8988T (cell line): ENCODE measurements at regions not wholly inside any gene's neighbourhood (a gene's known extent, or its start where the extent isn't known, plus 50 kb on each side); places are given as distances from the start of the nearest gene placed in this dataset.

Source experiments
- DNase-seq: peaks from one replicate; pipeline ENCODE4 v3.0.0; 2011

DNA sequence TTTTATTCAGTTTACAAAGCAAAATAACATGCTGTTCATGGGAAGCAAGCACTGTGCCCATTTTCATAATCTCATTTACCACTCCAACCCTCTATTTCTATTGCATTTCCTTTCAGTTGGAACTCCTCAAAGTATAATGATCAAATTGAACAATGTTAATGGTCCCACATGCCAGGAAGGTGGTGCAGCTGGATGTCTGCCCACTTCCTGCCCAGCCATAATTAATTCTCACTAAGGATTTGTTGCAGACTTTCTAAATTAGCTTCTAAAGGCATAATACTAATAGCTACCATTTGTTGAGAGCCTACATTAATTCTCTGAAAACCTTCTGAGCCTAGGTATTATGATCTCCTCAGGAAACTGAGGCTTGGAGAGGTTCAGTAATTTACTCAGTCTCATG is 316.1 kb upstream of the TPM1 start:
- DNase-seq, result no peak

DNA sequence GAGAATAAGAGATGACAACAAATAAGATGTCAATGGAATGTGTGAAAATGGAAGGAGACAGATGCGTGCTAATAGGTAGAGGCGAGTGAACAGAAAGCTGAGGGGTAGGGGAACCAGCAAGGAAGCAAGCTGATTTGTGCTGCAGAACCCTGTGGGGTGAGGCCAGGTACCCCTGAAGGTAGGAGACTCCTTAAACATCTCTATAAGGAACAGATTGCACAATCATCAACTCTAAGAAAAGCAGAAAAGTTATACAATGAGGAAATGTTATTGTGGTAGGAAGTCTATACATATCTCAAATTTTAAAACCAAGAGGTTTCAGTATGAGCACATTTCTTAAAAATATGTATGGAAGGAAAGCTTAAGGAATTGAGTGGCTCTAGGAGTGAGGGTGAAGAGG is 315.0 kb upstream of the TPM1 start:
- no peak for DNase-seq

DNA sequence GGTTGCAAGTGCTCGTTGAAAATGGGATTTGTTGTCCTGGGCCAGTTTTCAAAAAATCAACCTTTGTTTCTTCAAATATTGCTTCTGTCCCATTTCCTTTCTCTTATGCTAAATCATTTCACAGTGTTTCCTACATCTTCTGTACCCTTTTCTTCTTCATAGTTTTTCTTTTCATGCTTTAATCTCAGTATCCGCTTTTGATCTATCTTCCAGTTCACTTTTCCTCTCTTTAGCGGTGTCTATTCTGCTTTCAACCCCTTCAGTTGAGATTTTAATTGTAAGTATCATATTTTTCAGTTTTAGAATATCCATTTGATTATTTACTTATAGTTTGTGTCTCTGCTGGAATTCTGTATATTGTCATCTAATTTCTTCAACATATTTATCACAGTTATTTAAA is 311.7 kb upstream of the TPM1 start:
- no peak for DNase-seq

- no peak for DNase-seq
Measured at GRCh38 chr15:62732078-62732477, 310.5 kb upstream of the TPM1 start.

- no peak for DNase-seq
Measured at GRCh38 chr15:62734706-62735105, 307.8 kb upstream of the TPM1 start.

GRCh38 chr15:62736756-62737155 is 305.8 kb upstream of the TPM1 start:
- DNase-seq, result no peak

GRCh38 chr15:62737551-62737950 is 305.0 kb upstream of the TPM1 start:
- DNase-seq, result no peak

GRCh38 chr15:62739082-62739481 is 303.5 kb upstream of the TPM1 start:
- no peak for DNase-seq

GRCh38 chr15:62739507-62739906 is 303.0 kb upstream of the TPM1 start:
- DNase-seq, result no peak

DNA sequence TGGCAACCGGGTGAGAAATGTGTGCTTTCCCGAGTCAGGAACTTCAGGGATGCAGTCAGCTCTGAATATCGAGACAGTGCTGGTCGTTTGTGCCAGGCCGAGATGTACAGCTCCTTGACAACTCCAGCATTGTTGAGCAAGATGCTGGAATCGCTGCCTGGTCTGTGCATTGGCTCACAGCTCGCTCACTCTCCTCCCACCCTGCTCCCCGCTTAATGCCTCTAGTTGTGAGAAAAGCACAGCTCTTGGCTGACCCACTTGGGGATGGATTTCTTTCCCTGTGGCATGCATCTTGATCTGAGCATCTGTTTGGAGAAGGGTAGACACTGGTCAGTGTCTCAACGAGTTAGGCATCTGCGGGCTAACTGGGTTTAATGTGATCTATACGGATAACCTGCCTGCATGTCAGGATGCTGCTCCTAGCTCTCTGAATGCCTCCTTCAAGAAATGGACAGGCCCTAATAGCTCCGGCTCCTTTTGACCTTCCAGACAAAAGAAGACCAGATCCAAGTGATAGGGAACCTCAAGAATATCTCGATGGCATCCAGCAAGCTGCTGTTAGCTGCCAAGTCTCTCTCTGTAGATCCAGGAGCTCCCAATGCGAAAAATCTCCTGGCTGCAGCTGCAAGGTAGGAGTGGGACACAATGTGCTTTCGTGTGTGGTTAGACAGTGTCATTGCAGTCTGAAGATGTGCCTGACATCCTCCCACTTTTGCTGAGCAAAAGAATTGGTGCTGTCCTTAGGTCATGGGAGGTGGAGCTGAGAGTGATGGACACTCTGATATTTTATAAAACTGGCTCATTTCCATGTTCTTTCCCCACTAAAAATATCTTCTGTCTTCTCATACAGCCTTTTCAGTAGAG is 302.2 kb upstream of the TPM1 start:
- DNase-seq, result no peak

- no peak for DNase-seq
Measured at GRCh38 chr15:62741106-62741505, 301.4 kb upstream of the TPM1 start.

- no peak for DNase-seq
Measured at GRCh38 chr15:62742409-62743171, 300.0 kb upstream of the TPM1 start.

DNA sequence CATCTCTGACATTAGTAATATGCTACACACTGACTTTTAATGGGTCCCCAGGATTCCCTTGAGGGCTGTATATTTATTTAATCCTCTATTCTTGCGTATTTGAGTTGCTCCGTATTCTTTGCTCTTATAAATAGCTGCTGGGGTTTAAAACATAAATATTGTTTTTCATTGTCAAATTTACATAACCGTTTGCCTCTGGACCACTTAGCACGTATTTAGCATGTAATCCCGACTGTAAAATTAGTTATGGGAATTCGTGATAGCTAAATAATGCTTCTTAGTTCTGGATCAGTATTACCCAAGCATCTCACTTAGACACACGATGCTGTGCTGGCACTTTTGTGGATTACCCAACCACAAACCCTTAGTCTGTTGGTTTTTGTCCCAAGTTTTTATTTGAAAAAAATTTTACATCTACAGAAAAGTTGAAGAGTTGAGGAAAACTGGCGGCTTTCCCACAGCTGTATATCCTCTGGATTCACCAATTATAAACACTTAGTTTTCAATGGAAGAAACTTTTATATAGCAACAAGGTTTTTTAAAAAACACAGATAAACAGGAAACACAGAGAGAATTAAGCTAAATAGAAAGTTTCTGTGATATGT is 296.8 kb upstream of the TPM1 start:
- DNase-seq, result no peak

DNA sequence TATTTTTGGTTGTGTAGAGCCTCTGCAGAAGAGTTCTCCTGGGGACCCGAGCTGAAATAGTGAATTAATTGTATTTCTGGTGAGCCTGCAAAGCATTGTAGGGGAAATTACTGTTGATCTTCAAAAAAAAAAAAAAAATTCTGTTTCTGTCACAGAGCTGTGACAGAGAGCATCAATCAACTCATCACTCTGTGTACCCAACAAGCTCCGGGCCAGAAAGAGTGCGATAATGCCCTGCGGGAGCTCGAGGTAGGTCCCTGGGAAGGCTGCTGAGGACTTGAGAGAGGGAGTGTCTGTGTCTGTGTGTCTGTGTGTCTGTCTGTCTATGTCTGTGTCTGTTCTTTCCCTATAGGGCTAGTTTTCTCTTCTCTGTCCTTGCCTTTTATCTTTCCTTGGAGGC is 294.4 kb upstream of the TPM1 start:
- no peak for DNase-seq

GRCh38 chr15:62749036-62749815 is 293.3 kb upstream of the TPM1 start:
- DNase-seq, result no peak

GRCh38 chr15:62750471-62750870 is 292.1 kb upstream of the TPM1 start:
- DNase-seq, result no peak

- DNase-seq, result no peak
Measured at GRCh38 chr15:62752657-62753517, 289.7 kb upstream of the TPM1 start.

- no peak for DNase-seq
Measured at GRCh38 chr15:62753518-62754221, 288.9 kb upstream of the TPM1 start.

GRCh38 chr15:62756326-62756994 is 286.1 kb upstream of the TPM1 start:
- no peak for DNase-seq

- no peak for DNase-seq
Measured at GRCh38 chr15:62756995-62757360, 285.6 kb upstream of the TPM1 start.

GRCh38 chr15:62757535-62757934 is 285.0 kb upstream of the TPM1 start:
- DNase-seq, result no peak
